ENCODE measurements at regions not wholly inside any gene's neighbourhood (a gene's known extent, or its start where the extent isn't known, plus 50 kb on each side); places are given as distances from the start of the nearest gene placed in this dataset.

DNA sequence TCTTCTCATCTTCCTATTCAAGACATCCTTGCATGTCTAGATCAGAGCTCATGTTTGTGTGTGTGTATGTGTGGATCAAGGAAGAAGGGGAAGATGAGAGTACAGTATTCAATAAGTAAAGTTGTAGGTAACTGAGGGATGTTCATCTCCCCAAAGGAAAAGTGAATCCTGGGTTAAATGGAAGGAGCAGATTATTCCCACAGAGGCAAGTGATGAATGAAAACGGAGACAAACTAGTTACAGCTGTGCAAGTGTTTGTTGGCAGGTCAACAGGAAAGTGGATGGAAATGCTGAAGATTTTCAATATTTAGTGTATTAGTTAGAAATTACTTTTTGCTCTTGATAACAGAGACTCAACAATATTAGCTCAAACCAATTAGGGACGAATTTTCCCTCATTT lies 84.2 kb upstream of the PDZRN3 start:
- H3K36me3 ChIP-seq (ENCODE audit: insufficient read depth, low read length), result no peaks in the 10 kb centered on the region
- H3K9me2 ChIP-seq (replicated peaks; ENCODE audit: insufficient read depth, low read length), result no peaks in the 10 kb centered on the region
- no peak overlapping the region for H3K4me3 ChIP-seq (ENCODE audit: low read length)
- no peak overlapping the region for H3K27ac ChIP-seq (ENCODE audit: low read length)
- no peak for DNase-seq
- no peaks in the 10 kb centered on the region for H4K20me1 ChIP-seq (ENCODE audit: insufficient read depth, low read depth, low read length)
- H3K4me2 ChIP-seq (ENCODE audit: low read depth, low read length, poor library complexity, severe bottlenecking), result no peak overlapping the region
- H3K4me1 ChIP-seq (ENCODE audit: low read length), result no peaks in the 10 kb centered on the region
- no peak overlapping the region for H3K9ac ChIP-seq (ENCODE audit: low read length)
- no peak overlapping the region for H2AFZ ChIP-seq (ENCODE audit: low read length)
- H3K27me3 ChIP-seq (ENCODE audit: low read length), result no peaks in the 10 kb centered on the region
- H3K79me2 ChIP-seq (ENCODE audit: low read length), result no peaks in the 10 kb centered on the region
- no peaks in the 10 kb centered on the region for H3K9me3 ChIP-seq (ENCODE audit: low read length)

DNA sequence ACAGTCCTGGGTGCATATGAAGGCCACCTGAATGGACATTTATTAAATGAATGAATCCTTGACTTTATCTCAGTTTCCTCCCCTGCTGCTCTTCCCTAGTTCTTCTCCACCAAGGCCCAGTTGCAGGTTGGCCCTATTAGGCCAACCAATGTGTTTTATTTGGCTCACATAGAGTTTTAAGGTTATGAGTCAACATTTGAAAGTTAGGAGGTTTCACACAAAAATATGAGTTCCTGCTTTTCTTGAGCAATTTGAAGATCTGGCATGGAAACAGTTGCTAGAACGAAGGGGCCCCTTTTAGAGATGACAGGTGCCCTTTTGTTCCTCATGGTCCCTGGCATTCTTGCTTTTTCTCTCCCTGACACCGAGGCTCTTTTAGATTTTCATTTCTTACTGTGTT lies 83.0 kb upstream of the PDZRN3 start:
- no peak for DNase-seq
- no peak overlapping the region for H2AFZ ChIP-seq (ENCODE audit: low read length)
- no peak overlapping the region for H3K9ac ChIP-seq (ENCODE audit: low read length)
- H3K4me1 ChIP-seq (ENCODE audit: low read length), result no peaks in the 10 kb centered on the region
- no peaks in the 10 kb centered on the region for H3K9me2 ChIP-seq (replicated peaks; ENCODE audit: insufficient read depth, low read length)
- H3K4me2 ChIP-seq (ENCODE audit: low read depth, low read length, poor library complexity, severe bottlenecking), result no peak overlapping the region
- no peaks in the 10 kb centered on the region for H3K27me3 ChIP-seq (ENCODE audit: low read length)
- no peaks in the 10 kb centered on the region for H3K79me2 ChIP-seq (ENCODE audit: low read length)
- no peaks in the 10 kb centered on the region for H3K9me3 ChIP-seq (ENCODE audit: low read length)
- no peaks in the 10 kb centered on the region for H3K36me3 ChIP-seq (ENCODE audit: insufficient read depth, low read length)
- H3K27ac ChIP-seq (ENCODE audit: low read length), result no peak overlapping the region
- H4K20me1 ChIP-seq (ENCODE audit: insufficient read depth, low read depth, low read length), result no peaks in the 10 kb centered on the region
- H3K4me3 ChIP-seq (ENCODE audit: low read length), result no peak overlapping the region

DNA sequence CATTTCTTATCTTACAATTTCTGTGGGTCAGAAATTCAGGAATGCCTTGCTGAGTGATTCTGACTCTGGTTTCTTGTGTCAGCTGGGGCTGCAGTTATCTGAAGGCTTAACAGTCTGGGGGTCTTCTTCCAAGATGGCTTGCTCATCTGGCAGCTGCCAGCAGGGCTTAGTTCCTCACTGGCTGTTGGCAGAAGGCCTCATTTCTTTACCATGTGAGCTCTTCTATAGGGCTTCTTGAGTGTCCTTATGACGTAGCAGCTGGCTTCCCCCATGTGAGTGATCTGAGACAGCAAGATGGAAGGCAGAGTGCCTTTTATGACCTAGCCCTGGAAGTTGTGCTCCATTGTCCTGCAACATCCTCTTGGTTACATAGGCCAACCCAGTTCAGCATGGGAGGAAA lies 82.0 kb upstream of the PDZRN3 start:
- no peaks in the 10 kb centered on the region for H3K27me3 ChIP-seq (ENCODE audit: low read length)
- no peak overlapping the region for H3K4me2 ChIP-seq (ENCODE audit: low read depth, low read length, poor library complexity, severe bottlenecking)
- H3K9ac ChIP-seq (ENCODE audit: low read length), result no peak overlapping the region
- H3K9me2 ChIP-seq (replicated peaks; ENCODE audit: insufficient read depth, low read length), result no peaks in the 10 kb centered on the region
- no peaks in the 10 kb centered on the region for H4K20me1 ChIP-seq (ENCODE audit: insufficient read depth, low read depth, low read length)
- no peaks in the 10 kb centered on the region for H3K9me3 ChIP-seq (ENCODE audit: low read length)
- H3K4me3 ChIP-seq (ENCODE audit: low read length), result no peak overlapping the region
- no peaks in the 10 kb centered on the region for H3K36me3 ChIP-seq (ENCODE audit: insufficient read depth, low read length)
- DNase-seq, result no peak
- no peak overlapping the region for H3K27ac ChIP-seq (ENCODE audit: low read length)
- H2AFZ ChIP-seq (ENCODE audit: low read length), result no peak overlapping the region
- H3K79me2 ChIP-seq (ENCODE audit: low read length), result no peaks in the 10 kb centered on the region
- no peaks in the 10 kb centered on the region for H3K4me1 ChIP-seq (ENCODE audit: low read length)

DNA sequence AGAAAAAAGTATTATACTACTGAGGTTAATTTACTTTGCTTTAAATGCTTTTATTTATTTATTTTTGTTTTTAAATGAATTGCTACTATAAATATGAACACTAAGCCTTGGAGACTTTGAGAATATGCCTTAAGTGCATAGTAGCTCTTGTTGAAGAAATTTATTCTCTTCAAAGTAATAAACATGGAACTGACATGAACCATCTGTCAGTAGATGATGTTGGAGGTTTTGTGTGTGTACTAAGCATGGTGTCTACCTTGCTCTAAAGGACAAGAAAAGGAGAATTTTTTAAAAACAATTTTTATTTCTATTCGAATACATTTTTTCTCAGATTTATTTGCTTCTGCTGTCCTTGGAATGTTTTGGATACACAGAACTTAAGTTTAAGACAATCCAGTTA lies 81.1 kb upstream of the PDZRN3 start:
- Histone ChIP-seq H3K36me3 (ENCODE audit: insufficient read depth, low read length) (no peaks in the 10 kb centered on the region), H3K9me3 (ENCODE audit: low read length) (no peaks in the 10 kb centered on the region), H2AFZ (ENCODE audit: low read length) (no peak overlapping the region), H3K27me3 (ENCODE audit: low read length) (no peaks in the 10 kb centered on the region), H3K4me2 (ENCODE audit: low read depth, low read length, poor library complexity, severe bottlenecking) (no peak overlapping the region), H3K79me2 (ENCODE audit: low read length) (no peaks in the 10 kb centered on the region), H4K20me1 (ENCODE audit: insufficient read depth, low read depth, low read length) (no peaks in the 10 kb centered on the region), H3K4me1 (ENCODE audit: low read length) (no peaks in the 10 kb centered on the region), H3K9ac (ENCODE audit: low read length) (no peak overlapping the region), H3K27ac (ENCODE audit: low read length) (no peak overlapping the region), H3K4me3 (ENCODE audit: low read length) (no peak overlapping the region), H3K9me2 (replicated peaks; ENCODE audit: insufficient read depth, low read length) (no peaks in the 10 kb centered on the region)
- no peak for DNase-seq

DNA sequence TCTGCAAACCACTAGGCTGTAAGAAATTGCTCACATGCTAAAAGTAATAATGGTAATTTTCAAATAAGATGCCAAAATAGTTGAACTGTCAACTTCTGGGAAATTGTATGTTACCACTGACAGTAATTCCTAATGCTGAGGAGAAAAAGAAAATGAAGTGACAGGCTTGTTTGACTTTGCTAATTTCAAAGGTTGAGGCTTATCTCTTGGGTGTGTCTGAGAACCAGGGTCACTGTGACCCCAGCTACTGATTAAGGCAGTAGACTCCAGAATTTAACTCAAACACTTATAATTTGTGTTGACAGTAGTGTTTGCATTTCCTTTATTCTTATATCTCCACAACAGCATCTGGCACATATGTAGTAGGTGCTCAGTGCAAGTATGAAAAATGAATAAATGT lies 74.6 kb upstream of the PDZRN3 start:
- Histone ChIP-seq H3K9ac (ENCODE audit: low read length) (no peak overlapping the region), H2AFZ (ENCODE audit: low read length) (no peak overlapping the region), H3K4me2 (ENCODE audit: low read depth, low read length, poor library complexity, severe bottlenecking) (no peak overlapping the region), H3K4me1 (ENCODE audit: low read length) (no peaks in the 10 kb centered on the region), H3K4me3 (ENCODE audit: low read length) (no peak overlapping the region), H3K27me3 (ENCODE audit: low read length) (no peaks in the 10 kb centered on the region), H3K36me3 (ENCODE audit: insufficient read depth, low read length) (no peaks in the 10 kb centered on the region), H3K9me3 (ENCODE audit: low read length) (no peaks in the 10 kb centered on the region), H3K79me2 (ENCODE audit: low read length) (no peaks in the 10 kb centered on the region), H4K20me1 (ENCODE audit: insufficient read depth, low read depth, low read length) (no peaks in the 10 kb centered on the region), H3K9me2 (replicated peaks; ENCODE audit: insufficient read depth, low read length) (no peaks in the 10 kb centered on the region), H3K27ac (ENCODE audit: low read length) (no peak overlapping the region)
- DNase-seq, result no peak

DNA sequence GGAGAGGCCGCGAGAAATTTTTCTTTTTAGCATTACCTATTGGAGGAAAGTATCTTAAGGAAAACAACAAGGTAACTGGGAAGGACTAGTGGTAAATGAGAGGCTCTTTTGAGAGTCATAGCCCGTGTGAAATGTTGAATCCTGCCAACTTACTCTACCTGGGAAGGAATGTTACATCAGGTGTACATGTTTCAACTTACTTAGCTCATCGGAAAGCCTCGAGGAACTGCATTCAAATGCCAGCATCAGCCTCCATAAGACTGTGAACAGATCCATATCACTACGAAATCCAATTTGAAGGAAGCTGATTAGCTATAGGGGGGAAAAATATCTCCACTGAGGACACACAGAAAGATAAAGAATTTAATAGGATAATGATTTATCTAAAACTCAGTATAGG lies 72.3 kb upstream of the PDZRN3 start:
- Histone ChIP-seq H2AFZ (ENCODE audit: low read length) (no peak overlapping the region), H3K4me1 (ENCODE audit: low read length) (no peaks in the 10 kb centered on the region), H4K20me1 (ENCODE audit: insufficient read depth, low read depth, low read length) (no peaks in the 10 kb centered on the region), H3K27ac (ENCODE audit: low read length) (no peak overlapping the region), H3K9me2 (replicated peaks; ENCODE audit: insufficient read depth, low read length) (no peaks in the 10 kb centered on the region), H3K4me3 (ENCODE audit: low read length) (no peak overlapping the region), H3K4me2 (ENCODE audit: low read depth, low read length, poor library complexity, severe bottlenecking) (no peak overlapping the region), H3K79me2 (ENCODE audit: low read length) (no peaks in the 10 kb centered on the region), H3K9ac (ENCODE audit: low read length) (no peak overlapping the region), H3K27me3 (ENCODE audit: low read length) (no peaks in the 10 kb centered on the region), H3K9me3 (ENCODE audit: low read length) (no peaks in the 10 kb centered on the region), H3K36me3 (ENCODE audit: insufficient read depth, low read length) (no peaks in the 10 kb centered on the region)
- no peak for DNase-seq

DNA sequence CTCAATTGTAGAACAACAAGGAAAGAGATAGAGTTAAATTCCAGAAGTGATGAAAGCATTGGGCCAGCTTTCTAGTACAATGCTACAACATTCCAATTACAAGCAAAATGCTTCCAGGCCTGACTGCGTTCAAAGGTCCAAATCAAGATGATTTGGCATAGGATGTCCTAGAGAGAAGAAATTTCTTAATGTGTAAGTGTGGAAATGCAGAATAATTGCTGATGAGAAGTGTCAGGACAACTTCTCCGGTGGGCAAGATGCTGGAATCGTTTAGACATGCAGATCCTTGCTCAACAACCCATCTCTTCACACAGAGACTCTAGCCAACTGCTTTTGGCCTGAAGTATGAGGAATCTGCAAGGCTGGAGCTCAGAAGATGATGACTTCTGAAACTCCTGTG lies 71.1 kb upstream of the PDZRN3 start:
- Histone ChIP-seq H4K20me1 (ENCODE audit: insufficient read depth, low read depth, low read length) (no peaks in the 10 kb centered on the region), H3K27ac (ENCODE audit: low read length) (no peak overlapping the region), H3K36me3 (ENCODE audit: insufficient read depth, low read length) (no peaks in the 10 kb centered on the region), H3K4me3 (ENCODE audit: low read length) (no peak overlapping the region), H3K79me2 (ENCODE audit: low read length) (no peaks in the 10 kb centered on the region), H3K9me2 (replicated peaks; ENCODE audit: insufficient read depth, low read length) (no peaks in the 10 kb centered on the region), H3K27me3 (ENCODE audit: low read length) (no peaks in the 10 kb centered on the region), H3K9me3 (ENCODE audit: low read length) (no peaks in the 10 kb centered on the region), H3K4me2 (ENCODE audit: low read depth, low read length, poor library complexity, severe bottlenecking) (no peak overlapping the region), H2AFZ (ENCODE audit: low read length) (no peak overlapping the region), H3K9ac (ENCODE audit: low read length) (no peak overlapping the region), H3K4me1 (ENCODE audit: low read length) (no peaks in the 10 kb centered on the region)
- no peak for DNase-seq

DNA sequence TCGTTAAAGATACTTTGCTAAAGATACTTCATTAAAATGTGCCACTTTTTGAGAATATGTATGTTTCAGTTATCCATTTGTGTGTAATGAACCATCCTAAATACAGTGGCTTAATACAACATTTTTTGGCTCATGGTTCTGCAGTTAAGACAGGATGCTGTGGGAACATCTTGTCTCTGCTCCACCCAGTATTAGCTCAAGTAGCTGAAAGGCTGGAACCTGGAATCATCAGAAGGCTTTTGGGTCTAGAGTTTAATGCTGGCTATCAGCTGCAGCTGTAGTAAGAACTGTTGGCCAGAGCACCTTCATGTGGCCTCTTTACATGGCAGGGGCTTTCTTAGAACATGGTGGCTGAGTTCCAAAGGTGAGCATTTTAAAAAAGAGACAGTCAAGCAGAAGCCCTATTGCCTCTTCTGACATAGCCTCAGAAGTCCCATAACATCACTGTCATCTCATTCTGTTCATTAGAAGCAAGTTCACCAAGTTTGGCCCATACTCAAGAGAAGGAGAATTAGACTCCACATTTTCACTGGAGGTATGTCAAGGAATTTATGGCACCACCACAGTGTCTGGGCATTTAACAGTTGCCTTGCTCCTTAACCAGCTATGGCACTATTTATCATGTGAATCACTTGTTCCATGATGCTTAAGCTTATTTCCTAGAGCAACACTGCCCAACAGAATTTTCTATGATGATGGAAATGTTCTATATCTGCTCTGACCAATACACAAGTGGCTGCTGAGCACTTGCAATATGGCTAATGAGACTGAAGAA lies 70.4 kb upstream of the PDZRN3 start:
- H3K9ac ChIP-seq (ENCODE audit: low read length), result no peak overlapping the region
- no peaks in the 10 kb centered on the region for H3K9me3 ChIP-seq (ENCODE audit: low read length)
- H3K4me2 ChIP-seq (ENCODE audit: low read depth, low read length, poor library complexity, severe bottlenecking), result no peak overlapping the region
- no peak for DNase-seq
- no peaks in the 10 kb centered on the region for H3K79me2 ChIP-seq (ENCODE audit: low read length)
- H2AFZ ChIP-seq (ENCODE audit: low read length), result no peak overlapping the region
- H3K27me3 ChIP-seq (ENCODE audit: low read length), result no peaks in the 10 kb centered on the region
- H3K27ac ChIP-seq (ENCODE audit: low read length), result no peak overlapping the region
- H3K4me1 ChIP-seq (ENCODE audit: low read length), result no peaks in the 10 kb centered on the region
- H3K9me2 ChIP-seq (replicated peaks; ENCODE audit: insufficient read depth, low read length), result no peaks in the 10 kb centered on the region
- H3K36me3 ChIP-seq (ENCODE audit: insufficient read depth, low read length), result no peaks in the 10 kb centered on the region
- no peak overlapping the region for H3K4me3 ChIP-seq (ENCODE audit: low read length)
- H4K20me1 ChIP-seq (ENCODE audit: insufficient read depth, low read depth, low read length), result no peaks in the 10 kb centered on the region
